Keratinocyte (primary cell): ENCODE measurements at regions not wholly inside any gene's neighbourhood (a gene's known extent, or its start where the extent isn't known, plus 50 kb on each side); places are given as distances from the start of the nearest gene placed in this dataset.

Experiments
- EZH2 ChIP-seq: IDR thresholded peaks from one replicate; pipeline ENCODE4 v1.6.1; 2012; ENCODE audit warnings: inconsistent platforms, mild to moderate bottlenecking, low read length, moderate library complexity
- TF ChIP-seq, protein P1 (sequence below), 3 experiments: IDR thresholded peaks in 1 of 3; conservative IDR thresholded peaks in 1 of 3; optimal IDR thresholded peaks in 1 of 3; 2 replicates in 2 of 3; 3 replicates in 1 of 3; pipeline versions ENCODE3 to v1.5.1; 2011; ENCODE audit warnings: low read length in 3 of 3, mild to moderate bottlenecking in 3 of 3, moderate library complexity in 2 of 3, control low read depth in 1 of 3, inconsistent platforms in 1 of 3; ENCODE audit not compliant: insufficient read depth in 2 of 3; ENCODE audit errors: extremely low read depth in 1 of 3

DNA sequence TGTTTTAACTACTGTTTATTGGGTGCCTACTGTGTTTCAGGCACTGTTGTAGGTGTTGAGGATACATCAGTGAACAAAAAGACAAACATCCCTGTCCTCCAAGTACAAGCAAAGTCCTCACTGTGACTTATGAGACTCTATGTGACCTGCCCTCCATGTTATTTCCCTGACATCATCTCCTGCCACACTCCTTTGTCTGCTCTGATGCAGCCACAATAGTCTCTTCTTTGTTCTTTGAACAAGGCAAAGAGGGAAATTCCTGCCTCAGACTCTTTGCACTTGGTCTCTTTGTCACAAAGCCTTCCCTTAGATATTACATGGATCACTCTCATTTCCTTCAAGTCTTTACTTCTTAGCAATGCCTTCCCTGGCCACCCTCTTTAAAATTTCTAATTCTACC lies 240.1 kb upstream of the SRRM4 start:
- TF ChIP-seq, protein P1, sequence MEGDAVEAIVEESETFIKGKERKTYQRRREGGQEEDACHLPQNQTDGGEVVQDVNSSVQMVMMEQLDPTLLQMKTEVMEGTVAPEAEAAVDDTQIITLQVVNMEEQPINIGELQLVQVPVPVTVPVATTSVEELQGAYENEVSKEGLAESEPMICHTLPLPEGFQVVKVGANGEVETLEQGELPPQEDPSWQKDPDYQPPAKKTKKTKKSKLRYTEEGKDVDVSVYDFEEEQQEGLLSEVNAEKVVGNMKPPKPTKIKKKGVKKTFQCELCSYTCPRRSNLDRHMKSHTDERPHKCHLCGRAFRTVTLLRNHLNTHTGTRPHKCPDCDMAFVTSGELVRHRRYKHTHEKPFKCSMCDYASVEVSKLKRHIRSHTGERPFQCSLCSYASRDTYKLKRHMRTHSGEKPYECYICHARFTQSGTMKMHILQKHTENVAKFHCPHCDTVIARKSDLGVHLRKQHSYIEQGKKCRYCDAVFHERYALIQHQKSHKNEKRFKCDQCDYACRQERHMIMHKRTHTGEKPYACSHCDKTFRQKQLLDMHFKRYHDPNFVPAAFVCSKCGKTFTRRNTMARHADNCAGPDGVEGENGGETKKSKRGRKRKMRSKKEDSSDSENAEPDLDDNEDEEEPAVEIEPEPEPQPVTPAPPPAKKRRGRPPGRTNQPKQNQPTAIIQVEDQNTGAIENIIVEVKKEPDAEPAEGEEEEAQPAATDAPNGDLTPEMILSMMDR (optimal IDR thresholded peaks at IDR 0.05 in 1 of 3, IDR thresholded peaks at IDR 0.05 in 1 of 3, conservative IDR thresholded peaks at IDR 0.05 in 1 of 3; ENCODE audit: extremely low read depth in 1 of 3, insufficient read depth in 2 of 3, low read length in 3 of 3), result no peak
- TF ChIP-seq EZH2, result no peak
